Tibial nerve (tissue), 4 donors: ENCODE measurements at regions not wholly inside any gene's neighbourhood (a gene's known extent, or its start where the extent isn't known, plus 50 kb on each side); places are given as distances from the start of the nearest gene placed in this dataset.

Experiments
- EP300 ChIP-seq, 2 donors: sonication (generic); formaldehyde crosslinking; IDR thresholded peaks; one replicate each; pipeline ENCODE4 v1.6.1; 2017; ENCODE audit warnings: antibody characterized with exemption in 2 of 2, mild to moderate bottlenecking in 1 of 2
- POLR2A ChIP-seq, 2 donors: fragments of 450-650 bp; IDR thresholded peaks; one replicate each; pipeline ENCODE4 v1.6.1; 2017; ENCODE audit warnings: antibody characterized with exemption in 2 of 2, mild to moderate bottlenecking in 2 of 2, moderate library complexity in 2 of 2
- TF ChIP-seq, protein P1 (sequence below), 5 experiments: fragments of 200-600 bp in 3 of 5; fragments of 450-650 bp in 2 of 5; sonication (generic) in 3 of 5; IDR thresholded peaks; one replicate each; pipeline ENCODE4 v1.5.1; 2016 to 2019; ENCODE audit warnings: antibody characterized with exemption in 5 of 5, mild to moderate bottlenecking in 3 of 5, moderate library complexity in 2 of 5

DNA sequence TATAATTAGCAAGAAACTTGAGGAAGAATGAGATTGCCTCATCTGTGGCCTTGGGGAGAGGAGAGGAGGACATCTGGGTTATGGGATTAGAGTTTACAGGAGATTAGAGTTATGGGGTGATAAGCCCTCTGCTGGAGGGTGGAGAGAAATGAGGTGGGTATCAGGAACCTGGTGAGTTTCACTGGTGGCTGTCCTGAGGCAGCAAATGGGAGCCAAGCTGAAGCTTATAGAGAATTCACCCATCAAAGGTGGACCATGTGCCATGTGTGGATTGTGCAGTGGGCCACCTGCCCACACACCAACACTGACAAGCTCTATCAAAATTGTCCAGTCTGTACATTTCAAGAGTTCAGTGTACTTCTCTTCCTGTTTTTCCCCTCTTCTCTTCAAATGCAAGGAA, 135.3 kb downstream of the AEBP2 start:
- no peak for TF ChIP-seq POLR2A (IDR thresholded peaks at IDR 0.05)
- TF ChIP-seq, protein P1, sequence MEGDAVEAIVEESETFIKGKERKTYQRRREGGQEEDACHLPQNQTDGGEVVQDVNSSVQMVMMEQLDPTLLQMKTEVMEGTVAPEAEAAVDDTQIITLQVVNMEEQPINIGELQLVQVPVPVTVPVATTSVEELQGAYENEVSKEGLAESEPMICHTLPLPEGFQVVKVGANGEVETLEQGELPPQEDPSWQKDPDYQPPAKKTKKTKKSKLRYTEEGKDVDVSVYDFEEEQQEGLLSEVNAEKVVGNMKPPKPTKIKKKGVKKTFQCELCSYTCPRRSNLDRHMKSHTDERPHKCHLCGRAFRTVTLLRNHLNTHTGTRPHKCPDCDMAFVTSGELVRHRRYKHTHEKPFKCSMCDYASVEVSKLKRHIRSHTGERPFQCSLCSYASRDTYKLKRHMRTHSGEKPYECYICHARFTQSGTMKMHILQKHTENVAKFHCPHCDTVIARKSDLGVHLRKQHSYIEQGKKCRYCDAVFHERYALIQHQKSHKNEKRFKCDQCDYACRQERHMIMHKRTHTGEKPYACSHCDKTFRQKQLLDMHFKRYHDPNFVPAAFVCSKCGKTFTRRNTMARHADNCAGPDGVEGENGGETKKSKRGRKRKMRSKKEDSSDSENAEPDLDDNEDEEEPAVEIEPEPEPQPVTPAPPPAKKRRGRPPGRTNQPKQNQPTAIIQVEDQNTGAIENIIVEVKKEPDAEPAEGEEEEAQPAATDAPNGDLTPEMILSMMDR (IDR thresholded peaks at IDR 0.05), result no peak
- no peak for TF ChIP-seq EP300 (IDR thresholded peaks at IDR 0.05)
